ENCODE measurements at regions not wholly inside any gene's neighbourhood (a gene's known extent, or its start where the extent isn't known, plus 50 kb on each side); places are given as distances from the start of the nearest gene placed in this dataset.

- no peaks in the 10 kb centered on the region for H3K4me1 ChIP-seq
- WGBS, 2 donors (ENCODE audit: low coverage in 1 of 2): 18 to 63% methylated on average over 1 to 2 of the region's 2 CpGs
- no peak for ATAC-seq
- no peaks in the 10 kb centered on the region for H3K9me3 ChIP-seq
- no peak overlapping the region for H3K27ac ChIP-seq
- no peak for TF ChIP-seq POLR2AphosphoS5 (IDR thresholded peaks at IDR 0.05)
- no peak for TF ChIP-seq POLR2A (IDR thresholded peaks at IDR 0.05)
- TF ChIP-seq CTCF (IDR thresholded peaks at IDR 0.05): no peak
- no peak for TF ChIP-seq EP300 (IDR thresholded peaks at IDR 0.05)
- H3K4me3 ChIP-seq: no peak overlapping the region
- H3K27me3 ChIP-seq: no peaks in the 10 kb centered on the region
- H3K36me3 ChIP-seq: no peaks in the 10 kb centered on the region
These were observed 273.3 kb upstream of the SP4 start for GRCh38 chr7:21154614-21155013.

- Histone ChIP-seq H3K4me1 (no peaks in the 10 kb centered on the region), H3K4me3 (no peak overlapping the region), H3K9me3 (no peaks in the 10 kb centered on the region), H3K27me3 (no peaks in the 10 kb centered on the region), H3K27ac (no peak overlapping the region), H3K36me3 (no peaks in the 10 kb centered on the region)
- TF ChIP-seq CTCF (IDR thresholded peaks at IDR 0.05): no peak
- no peak for TF ChIP-seq EP300 (IDR thresholded peaks at IDR 0.05)
- no peak for TF ChIP-seq POLR2AphosphoS5 (IDR thresholded peaks at IDR 0.05)
- no peak for TF ChIP-seq POLR2A (IDR thresholded peaks at IDR 0.05)
- no peak for ATAC-seq
- 63 to 67% methylated on average over 1 of the region's 1 CpG for WGBS, 2 donors (ENCODE audit: low coverage in 1 of 2)
These were observed 268.4 kb upstream of the SP4 start for GRCh38 chr7:21159506-21159905.

- no peaks in the 10 kb centered on the region for H3K9me3 ChIP-seq
- no peak overlapping the region for H3K4me3 ChIP-seq
- 60 to 79% methylated on average over 5 of the region's 5 CpGs for WGBS, 2 donors (ENCODE audit: low coverage in 1 of 2)
- no peak for ATAC-seq
- no peaks in the 10 kb centered on the region for H3K36me3 ChIP-seq
- no peak overlapping the region for H3K27ac ChIP-seq
- no peaks in the 10 kb centered on the region for H3K4me1 ChIP-seq
- TF ChIP-seq POLR2A (IDR thresholded peaks at IDR 0.05) (no peak), POLR2AphosphoS5 (IDR thresholded peaks at IDR 0.05) (no peak), EP300 (IDR thresholded peaks at IDR 0.05) (no peak), CTCF (IDR thresholded peaks at IDR 0.05) (no peak)
- H3K27me3 ChIP-seq: no peaks in the 10 kb centered on the region
These were observed 267.5 kb upstream of the SP4 start for GRCh38 chr7:21160401-21160800.

- Histone ChIP-seq H3K9me3 (no peaks in the 10 kb centered on the region), H3K27me3 (peaks cover 38% of the 10 kb centered on the region), H3K27ac (no peak overlapping the region), H3K4me3 (no peak overlapping the region), H3K36me3 (no peaks in the 10 kb centered on the region), H3K4me1 (peaks cover 0 to 5% (median 0%) of the 10 kb centered on the region in 3 donors)
- TF ChIP-seq CTCF (IDR thresholded peaks at IDR 0.05): no peak
- no peak for TF ChIP-seq EP300 (IDR thresholded peaks at IDR 0.05)
- no peak for TF ChIP-seq POLR2A (IDR thresholded peaks at IDR 0.05)
- no peak for TF ChIP-seq POLR2AphosphoS5 (IDR thresholded peaks at IDR 0.05)
- ATAC-seq: no peak
- WGBS, 2 donors (ENCODE audit: low coverage in 1 of 2): 63% methylated on average over 2 of the region's 2 CpGs; no CpG with 5 or more reads in 1 of the 2 donors
These were observed 259.9 kb upstream of the SP4 start for GRCh38 chr7:21167942-21168341.

- peaks cover 42% of the 10 kb centered on the region for H3K27me3 ChIP-seq
- no peaks in the 10 kb centered on the region for H3K9me3 ChIP-seq
- no peaks in the 10 kb centered on the region for H3K36me3 ChIP-seq
- no peak for ATAC-seq
- H3K4me1 ChIP-seq: peaks cover 0 to 5% (median 0%) of the 10 kb centered on the region in 3 donors
- no peak overlapping the region for H3K27ac ChIP-seq
- WGBS, 2 donors (ENCODE audit: low coverage in 1 of 2): 19 to 27% methylated on average over 17 to 27 of the region's 30 CpGs
- H3K4me3 ChIP-seq: no peak overlapping the region
- no peak for TF ChIP-seq EP300 (IDR thresholded peaks at IDR 0.05)
- no peak for TF ChIP-seq POLR2AphosphoS5 (IDR thresholded peaks at IDR 0.05)
- TF ChIP-seq CTCF (IDR thresholded peaks at IDR 0.05): no peak
- no peak for TF ChIP-seq POLR2A (IDR thresholded peaks at IDR 0.05)
These were observed 258.0 kb upstream of the SP4 start for GRCh38 chr7:21169667-21170580.

Measured in gastroesophageal sphincter (tissue), 4 donors.